Neural cell (in vitro differentiated cells): ENCODE measurements at regions not wholly inside any gene's neighbourhood (a gene's known extent, or its start where the extent isn't known, plus 50 kb on each side); places are given as distances from the start of the nearest gene placed in this dataset.

ENCODE experiments used
- CTCF ChIP-seq: fragments of 450-650 bp; IDR thresholded peaks from 2 replicates; pipeline ENCODE4 v1.5.1; 2014; ENCODE audit warnings: antibody characterized with exemption, mild to moderate bottlenecking, moderate library complexity; ENCODE audit not compliant: poor library complexity, severe bottlenecking
- EZH2 ChIP-seq: fragments of 200-600, 300-800 bp; shearing (Covaris generic), sonication (generic); IDR thresholded peaks from 2 replicates; pipeline ENCODE4 v1.6.1; 2014; ENCODE audit warnings: antibody characterized with exemption, low read length, borderline replicate concordance, mild to moderate bottlenecking; ENCODE audit not compliant: insufficient read depth, poor library complexity, severe bottlenecking

GRCh38 chr19:30091456-30091855 lies 149.4 kb downstream of the URI1 start:
- TF ChIP-seq EZH2 = no peak
- no peak for TF ChIP-seq CTCF
